Esophagus squamous epithelium (tissue), 4 donors: ENCODE measurements at regions not wholly inside any gene's neighbourhood (a gene's known extent, or its start where the extent isn't known, plus 50 kb on each side); places are given as distances from the start of the nearest gene placed in this dataset.

Experiments
- POLR2A ChIP-seq, 4 donors: fragments of 450-650 bp; IDR thresholded peaks; one replicate each; pipeline ENCODE4 v1.6.1; 2017; ENCODE audit warnings: antibody characterized with exemption in 4 of 4, mild to moderate bottlenecking in 4 of 4, moderate library complexity in 3 of 4
- TF ChIP-seq, protein P1 (sequence below), 6 experiments: fragments of 450-650 bp in 4 of 6; fragments of 200-600 bp in 2 of 6; sonication (generic) in 2 of 6; IDR thresholded peaks; one replicate each; pipeline ENCODE4 v1.5.1; 2016 to 2019; ENCODE audit warnings: antibody characterized with exemption in 6 of 6, mild to moderate bottlenecking in 4 of 6, moderate library complexity in 4 of 6

- TF ChIP-seq, protein P1, sequence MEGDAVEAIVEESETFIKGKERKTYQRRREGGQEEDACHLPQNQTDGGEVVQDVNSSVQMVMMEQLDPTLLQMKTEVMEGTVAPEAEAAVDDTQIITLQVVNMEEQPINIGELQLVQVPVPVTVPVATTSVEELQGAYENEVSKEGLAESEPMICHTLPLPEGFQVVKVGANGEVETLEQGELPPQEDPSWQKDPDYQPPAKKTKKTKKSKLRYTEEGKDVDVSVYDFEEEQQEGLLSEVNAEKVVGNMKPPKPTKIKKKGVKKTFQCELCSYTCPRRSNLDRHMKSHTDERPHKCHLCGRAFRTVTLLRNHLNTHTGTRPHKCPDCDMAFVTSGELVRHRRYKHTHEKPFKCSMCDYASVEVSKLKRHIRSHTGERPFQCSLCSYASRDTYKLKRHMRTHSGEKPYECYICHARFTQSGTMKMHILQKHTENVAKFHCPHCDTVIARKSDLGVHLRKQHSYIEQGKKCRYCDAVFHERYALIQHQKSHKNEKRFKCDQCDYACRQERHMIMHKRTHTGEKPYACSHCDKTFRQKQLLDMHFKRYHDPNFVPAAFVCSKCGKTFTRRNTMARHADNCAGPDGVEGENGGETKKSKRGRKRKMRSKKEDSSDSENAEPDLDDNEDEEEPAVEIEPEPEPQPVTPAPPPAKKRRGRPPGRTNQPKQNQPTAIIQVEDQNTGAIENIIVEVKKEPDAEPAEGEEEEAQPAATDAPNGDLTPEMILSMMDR (IDR thresholded peaks at IDR 0.05), result no peak
- no peak for TF ChIP-seq POLR2A (IDR thresholded peaks at IDR 0.05)
These were observed 243.2 kb downstream of the CDK5RAP2 start for GRCh38 chr9:120336753-120337090.
